ENCODE measurements at regions not wholly inside any gene's neighbourhood (a gene's known extent, or its start where the extent isn't known, plus 50 kb on each side); places are given as distances from the start of the nearest gene placed in this dataset.

DNA sequence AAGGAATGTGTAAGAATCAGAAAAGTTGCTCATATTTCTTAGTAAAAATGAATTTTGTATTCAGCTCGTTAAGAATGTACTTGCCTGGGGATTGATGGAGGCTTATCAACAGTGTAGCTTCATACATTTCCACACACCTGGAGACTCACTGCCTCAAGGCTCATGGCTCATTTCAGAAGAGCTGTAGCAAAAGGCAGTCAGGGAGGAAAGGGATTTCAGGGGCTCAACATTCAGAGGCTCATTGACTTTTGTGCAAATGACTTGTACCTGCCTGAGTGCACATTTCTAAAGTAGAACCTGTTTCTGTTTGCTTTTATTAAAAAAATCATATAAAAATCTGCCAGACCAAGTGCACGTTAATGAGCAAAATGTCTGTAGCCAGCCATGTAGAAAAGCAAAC, 304.4 kb downstream of the KCNS3 start:
- DNase-seq (ENCODE audit: low read depth): no peak

GRCh38 chr2:18180912-18181311, 302.4 kb downstream of the KCNS3 start:
- DNase-seq (ENCODE audit: low read depth): no peak

DNA sequence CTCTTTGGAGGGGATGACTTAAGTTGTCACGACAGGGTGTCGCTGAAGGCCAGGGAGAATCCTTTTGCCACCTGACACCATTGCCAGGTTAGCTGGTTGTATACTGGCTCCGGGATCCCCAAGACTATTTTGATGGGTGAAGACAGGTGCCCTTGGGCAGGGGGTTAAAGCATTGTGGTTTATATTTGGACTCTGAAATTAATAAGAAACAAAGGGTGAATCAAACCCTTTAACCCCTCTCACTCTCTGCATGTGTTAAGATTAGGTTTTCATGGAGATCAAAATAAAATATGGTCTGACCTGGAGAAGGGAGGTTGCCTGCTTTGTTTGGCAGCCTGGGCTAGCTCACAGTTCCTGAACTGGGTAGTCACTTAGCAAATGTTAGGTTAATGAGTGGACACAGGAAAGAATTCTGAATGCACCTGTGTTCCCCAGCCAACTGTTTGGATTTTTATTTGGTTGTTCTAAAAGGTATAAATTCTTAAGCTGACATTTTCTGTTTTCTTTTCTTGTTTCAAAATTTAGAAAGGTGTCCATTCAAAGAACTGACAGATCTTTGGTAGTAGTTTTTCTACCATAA, 301.7 kb downstream of the KCNS3 start:
- DNase-seq (ENCODE audit: low read depth): no peak

DNA sequence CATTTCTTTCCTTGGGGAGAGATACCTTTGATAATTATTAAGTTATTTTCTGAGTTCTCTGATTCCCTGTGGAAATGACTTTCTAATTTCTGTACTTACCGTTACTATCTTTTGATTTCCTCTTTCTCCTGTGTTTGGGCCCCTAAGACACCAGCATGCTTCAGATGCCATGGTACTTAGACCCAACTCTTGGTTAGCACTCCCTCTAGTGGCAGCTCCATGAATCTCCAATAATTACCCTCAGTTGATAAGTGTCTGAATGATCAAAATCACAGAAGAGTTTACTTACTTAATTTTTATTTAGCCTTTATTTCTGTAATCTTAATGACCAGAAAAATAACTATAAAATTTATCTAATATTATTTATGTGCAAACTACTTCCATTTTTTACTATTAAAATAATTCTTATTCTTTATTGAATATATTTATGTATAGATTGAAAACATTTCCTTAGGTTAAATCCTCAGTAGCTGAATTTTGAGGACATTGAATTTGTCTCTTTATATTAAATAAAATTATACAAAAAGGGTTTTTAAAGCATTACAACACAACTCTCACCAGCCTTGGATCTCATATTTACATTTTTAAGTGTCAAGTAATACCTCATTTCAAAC, 300.4 kb downstream of the KCNS3 start:
- DNase-seq (ENCODE audit: low read depth): peak; percentile 35

DNA sequence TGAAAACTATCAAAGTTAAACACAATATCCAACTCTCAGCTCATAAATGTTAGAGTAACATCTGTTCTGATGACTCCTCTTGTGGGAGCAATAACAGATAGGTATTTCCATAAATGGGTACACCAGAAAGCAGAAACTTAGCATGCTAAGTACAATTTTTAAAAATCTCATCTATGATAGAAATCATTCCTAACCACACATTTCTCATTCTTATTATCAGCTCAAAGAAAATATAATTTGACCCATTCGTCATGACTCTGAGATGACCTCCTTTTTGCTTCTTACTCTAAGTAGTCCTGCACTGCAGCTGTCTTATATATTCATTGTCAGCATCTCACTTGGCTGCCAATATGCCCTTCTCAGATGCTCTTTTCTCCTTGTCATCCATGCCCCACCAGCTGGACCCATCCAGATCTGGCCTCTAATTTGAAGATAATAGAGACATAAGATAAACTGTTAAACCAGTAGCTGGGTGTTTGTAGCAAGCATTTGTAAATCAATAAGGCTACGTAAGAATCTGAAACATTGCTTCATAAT, 298.3 kb downstream of the KCNS3 start:
- no peak for DNase-seq (ENCODE audit: low read depth)

DNA sequence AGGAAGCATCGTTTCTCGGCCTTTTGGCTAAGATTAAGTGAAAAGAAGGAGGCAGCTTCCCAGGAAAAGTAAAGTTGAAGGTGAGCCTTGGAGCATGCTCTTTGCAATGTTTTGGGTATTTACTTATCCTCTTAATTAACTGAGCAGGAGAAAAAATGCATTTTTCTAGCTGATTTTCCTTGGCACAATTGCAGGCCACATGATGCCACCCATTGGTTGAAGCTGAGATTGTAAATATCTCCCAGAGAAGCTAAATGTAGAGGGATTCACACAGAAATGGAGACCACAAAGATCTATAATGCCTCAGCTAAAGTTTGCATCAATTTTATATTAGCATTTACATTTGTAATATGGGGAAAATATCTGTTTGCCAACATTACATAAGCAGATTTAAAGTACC, 294.1 kb downstream of the KCNS3 start:
- DNase-seq (ENCODE audit: low read depth): no peak

- DNase-seq (ENCODE audit: low read depth): peak; percentile 42
Observed at GRCh38 chr2:18171191-18172139, 293.0 kb downstream of the KCNS3 start.

GRCh38 chr2:18170642-18171041, 292.2 kb downstream of the KCNS3 start:
- no peak for DNase-seq (ENCODE audit: low read depth)

GRCh38 chr2:18169893-18170175, 291.4 kb downstream of the KCNS3 start:
- DNase-seq (ENCODE audit: low read depth): no peak

DNA sequence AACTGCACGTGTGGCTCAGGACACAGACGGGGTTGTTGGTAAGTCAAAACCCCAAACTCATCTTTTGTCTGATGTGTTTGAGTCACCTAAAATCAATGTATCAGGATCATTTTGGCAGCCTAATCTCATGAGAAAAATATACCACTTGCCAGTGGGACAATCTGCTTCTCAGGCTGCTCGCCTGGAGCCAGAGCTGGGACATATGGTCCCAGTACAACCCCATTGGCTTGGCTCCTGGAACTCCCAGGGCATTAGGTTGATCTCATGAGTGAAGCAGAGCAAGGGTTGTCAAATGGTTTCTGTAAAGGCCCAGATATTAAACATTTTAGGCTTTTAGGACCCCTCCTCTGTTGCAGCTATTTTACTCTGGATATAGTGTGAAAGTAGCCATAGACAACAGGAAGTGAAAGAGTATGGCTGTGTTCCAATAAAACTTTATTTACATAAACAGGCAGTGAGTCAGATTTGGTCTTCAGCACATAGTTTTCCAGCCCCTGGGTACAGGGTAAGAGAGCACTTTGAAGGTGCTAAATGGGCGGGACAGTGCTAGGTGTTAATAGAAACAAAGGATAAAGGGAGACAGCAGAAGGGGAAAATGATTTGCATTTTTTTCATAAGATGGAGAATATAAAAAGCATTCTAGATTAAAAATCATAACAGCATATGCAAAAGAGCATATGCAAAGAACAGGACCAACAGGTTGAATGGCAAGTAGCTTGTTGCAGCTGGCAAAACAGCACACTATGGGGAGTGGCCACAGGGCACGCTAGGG, 290.8 kb downstream of the KCNS3 start:
- DNase-seq (ENCODE audit: low read depth): no peak

DNA sequence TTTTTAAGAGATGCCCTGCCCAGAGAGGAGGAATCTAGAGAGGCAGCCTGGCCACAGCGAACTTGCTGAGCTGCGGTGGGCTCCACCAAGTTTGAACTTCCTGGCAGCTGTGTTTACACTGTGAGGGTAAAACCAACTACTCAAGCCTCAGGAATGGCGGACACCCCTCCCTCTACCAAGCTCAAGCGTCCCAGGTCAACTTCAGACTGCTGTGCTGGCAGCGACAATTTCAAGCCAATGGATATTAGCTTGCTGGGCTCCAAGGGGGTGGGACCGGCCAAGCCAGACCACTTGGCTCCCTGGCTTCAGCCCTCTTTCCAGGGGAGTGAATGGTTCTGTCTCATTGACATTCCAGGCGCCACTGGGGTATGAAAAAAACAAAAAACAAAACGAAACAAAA, 289.4 kb downstream of the KCNS3 start:
- DNase-seq (ENCODE audit: low read depth): no peak

- no peak for DNase-seq (ENCODE audit: low read depth)
Observed at GRCh38 chr2:18161681-18162080, 283.2 kb downstream of the KCNS3 start.

- no peak for DNase-seq (ENCODE audit: low read depth)
Observed at GRCh38 chr2:18159896-18160295, 281.4 kb downstream of the KCNS3 start.

- no peak for DNase-seq (ENCODE audit: low read depth)
Observed at GRCh38 chr2:18156421-18156820, 278.0 kb downstream of the KCNS3 start.

- DNase-seq (ENCODE audit: low read depth): no peak
Observed at GRCh38 chr2:18156002-18156401, 277.5 kb downstream of the KCNS3 start.

DNA sequence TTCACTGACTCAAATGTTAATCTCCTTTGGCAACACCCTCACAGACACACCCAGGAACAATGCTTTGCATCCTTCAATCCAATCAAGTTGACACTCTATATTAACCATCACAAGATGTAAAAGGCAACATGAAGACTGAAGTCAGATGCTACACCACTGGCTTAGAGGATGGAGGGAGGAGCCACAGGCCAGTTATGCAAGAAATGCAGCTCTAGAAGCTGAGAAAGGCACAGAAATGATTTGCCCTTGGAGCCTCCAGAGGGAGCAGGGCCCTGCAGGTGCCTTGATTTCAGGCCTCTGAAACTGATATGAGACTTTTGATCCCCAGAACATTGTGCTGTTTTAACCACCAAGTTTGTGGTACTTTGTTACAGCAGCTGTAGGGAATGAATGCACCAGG, 276.3 kb downstream of the KCNS3 start:
- no peak for DNase-seq (ENCODE audit: low read depth)

DNA sequence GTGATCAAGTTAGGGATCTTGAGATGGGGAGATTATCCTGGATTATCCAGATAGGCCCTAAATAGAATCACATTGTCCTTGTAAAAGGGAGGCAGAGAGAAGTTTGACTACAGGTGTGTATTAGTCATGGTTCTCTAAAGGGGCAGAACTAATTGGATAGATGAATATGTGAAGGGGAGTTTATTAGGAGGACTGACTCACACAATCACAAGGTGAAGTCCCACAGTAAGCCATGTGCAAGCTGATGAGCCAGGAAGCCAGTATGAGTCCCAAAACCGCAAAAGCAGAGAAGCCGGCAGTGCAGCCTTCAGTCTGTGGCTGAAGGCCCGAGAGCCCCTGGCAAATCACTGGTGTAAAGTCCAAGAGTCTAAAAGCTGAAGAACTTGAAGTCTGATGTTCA, 275.8 kb downstream of the KCNS3 start:
- no peak for DNase-seq (ENCODE audit: low read depth)

GRCh38 chr2:18153741-18154140, 275.3 kb downstream of the KCNS3 start:
- DNase-seq (ENCODE audit: low read depth): no peak

- DNase-seq (ENCODE audit: low read depth): no peak
Observed at GRCh38 chr2:18151237-18151636, 272.8 kb downstream of the KCNS3 start.

- DNase-seq (ENCODE audit: low read depth): peak; percentile 37
Observed at GRCh38 chr2:18149660-18150246, 271.3 kb downstream of the KCNS3 start.

DNA sequence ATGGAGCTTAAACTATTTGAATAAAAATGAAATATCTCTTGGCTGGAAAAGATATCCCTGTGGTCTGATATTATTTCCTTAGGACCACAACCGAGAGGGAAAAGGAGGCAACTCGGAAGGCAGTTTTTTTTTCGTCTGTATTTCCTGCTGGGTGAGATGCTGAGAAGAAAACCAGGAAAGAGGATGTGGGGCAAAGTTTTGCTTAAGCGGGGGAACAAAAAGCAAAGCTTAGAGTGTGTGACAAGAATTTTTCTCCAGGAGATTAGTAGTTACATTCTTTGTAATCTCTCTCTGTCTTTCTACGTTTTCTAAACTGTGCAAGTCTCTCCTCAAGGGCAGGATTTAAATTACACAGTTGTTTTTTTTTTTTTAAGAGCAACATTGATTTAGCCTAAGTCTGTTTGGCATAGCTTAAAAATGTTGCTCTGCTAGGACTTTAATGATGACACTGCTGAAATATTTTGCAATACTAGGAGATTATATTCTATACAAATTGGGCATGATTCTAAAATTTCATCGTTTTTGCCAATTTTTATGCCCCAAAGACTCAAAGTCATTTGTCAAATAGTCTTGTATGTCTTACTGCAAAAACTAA, 258.5 kb downstream of the KCNS3 start:
- peak; percentile 8 for DNase-seq (ENCODE audit: low read depth)

DNA sequence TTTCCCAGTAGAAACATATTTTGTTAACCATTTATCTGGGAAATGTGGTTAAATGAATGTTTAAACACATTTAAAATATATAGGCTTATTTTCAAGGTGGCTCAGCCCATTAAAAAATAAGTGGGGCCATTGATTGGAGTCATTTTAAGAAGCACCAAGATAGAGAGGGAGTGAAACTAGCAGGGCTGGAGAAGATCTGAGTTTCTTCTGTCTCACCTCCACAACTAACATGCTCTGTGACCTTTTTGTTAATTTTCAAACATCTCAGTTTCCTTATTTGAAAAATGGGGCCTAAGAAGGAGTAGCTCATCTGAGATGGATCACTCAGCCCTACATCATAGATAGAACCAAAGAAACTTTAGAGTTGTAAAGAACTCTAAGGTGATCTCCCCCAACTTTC, 254.8 kb downstream of the KCNS3 start:
- DNase-seq (ENCODE audit: low read depth): no peak

All from fibroblast of the conjunctiva (primary cell).